ENCODE measurements at regions not wholly inside any gene's neighbourhood (a gene's known extent, or its start where the extent isn't known, plus 50 kb on each side); places are given as distances from the start of the nearest gene placed in this dataset.

DNA sequence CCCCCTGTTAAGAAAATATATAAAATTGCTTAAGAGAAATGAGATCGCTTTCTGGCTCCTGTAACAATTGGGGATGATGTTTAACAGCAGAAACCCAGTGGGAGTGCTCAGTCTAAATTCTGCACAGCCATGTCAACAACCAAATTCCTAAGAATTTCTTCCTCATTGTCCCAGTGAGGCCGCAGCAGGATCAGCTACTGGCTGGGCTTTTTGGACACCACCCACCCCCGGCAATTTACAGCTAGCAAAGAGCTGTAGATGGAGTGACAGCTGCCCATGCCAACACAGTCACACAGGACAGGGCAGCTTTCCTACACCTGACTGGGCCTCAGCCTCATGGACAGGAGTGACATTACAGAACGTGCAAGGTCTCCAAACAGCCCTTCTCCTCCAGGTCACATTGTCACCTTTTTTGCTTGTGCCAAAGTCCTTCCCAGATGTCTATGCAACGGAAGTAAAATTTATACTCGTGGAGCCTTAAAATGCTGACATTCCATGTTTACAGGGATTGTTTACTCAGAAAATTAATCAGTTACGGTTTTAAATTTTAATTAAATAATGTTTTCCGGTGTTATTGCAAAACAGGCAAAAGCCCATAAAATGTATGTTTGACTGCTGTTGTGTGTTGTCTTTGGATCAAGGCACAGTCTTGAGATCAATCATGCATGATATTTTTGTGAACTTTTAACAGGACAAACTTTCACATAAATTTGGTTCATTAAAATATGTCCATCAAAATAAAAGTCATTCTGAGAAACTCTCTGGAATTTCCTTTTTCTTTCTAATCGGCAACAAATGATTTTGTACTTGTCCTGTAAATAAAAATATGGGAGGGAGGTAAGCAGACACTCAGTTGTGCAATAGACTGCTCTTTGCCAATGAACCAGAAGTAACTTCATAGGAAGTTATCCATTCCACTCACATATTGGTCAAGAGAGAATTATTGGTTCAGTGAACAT is 943.2 kb downstream of the MCTP2 start:
- H2BK5ac ChIP-seq (ENCODE audit: low read depth, low read length, poor library complexity): no peak overlapping the region
- DNase-seq: no peak
- H4K91ac ChIP-seq (ENCODE audit: low read depth, low read length): no peak overlapping the region
- no peaks in the 10 kb centered on the region for H3K4me1 ChIP-seq (ENCODE audit: control insufficient read depth in 1 of 2, insufficient read depth in 2 of 2, low read length in 2 of 2)
- no peak overlapping the region for H2AFZ ChIP-seq (ENCODE audit: insufficient read depth, low read length, poor library complexity)
- no peak overlapping the region for H3K9ac ChIP-seq (ENCODE audit: low read length)
- H3K18ac ChIP-seq (ENCODE audit: low read length): no peak overlapping the region
- no CpG with 5 or more reads among the region's 9 CpGs for WGBS (ENCODE audit: extremely low coverage, insufficient coverage, insufficient read length)
- H4K8ac ChIP-seq (ENCODE audit: low read depth, low read length): no peak overlapping the region
- H2BK120ac ChIP-seq (ENCODE audit: insufficient read depth, low read length, poor library complexity): no peak overlapping the region
- no peak overlapping the region for H3K4ac ChIP-seq (ENCODE audit: low read depth, low read length)
- no peak overlapping the region for H2BK12ac ChIP-seq (ENCODE audit: low read length)
- no peak overlapping the region for H3K23ac ChIP-seq (ENCODE audit: low read length)
- H3K9me3 ChIP-seq (ENCODE audit: insufficient read depth, low read depth, low read length): no peaks in the 10 kb centered on the region
- H3K4me3 ChIP-seq (ENCODE audit: low read depth, low read length): no peak overlapping the region
- H4K12ac ChIP-seq (ENCODE audit: low read depth, low read length): no peak overlapping the region
- H3K79me2 ChIP-seq (ENCODE audit: control insufficient read depth, insufficient read depth, low read length, poor library complexity): no peaks in the 10 kb centered on the region
- H3K27ac ChIP-seq (ENCODE audit: low read depth, low read length): no peak overlapping the region
- H3K4me2 ChIP-seq (ENCODE audit: low read length): no peak overlapping the region
- H3K27me3 ChIP-seq (ENCODE audit: insufficient read depth, low read length): no peaks in the 10 kb centered on the region
- no peak overlapping the region for H3K14ac ChIP-seq (ENCODE audit: low read length)
- no peak overlapping the region for H2AK5ac ChIP-seq (ENCODE audit: low read length)
- H3K36me3 ChIP-seq (ENCODE audit: control insufficient read depth in 1 of 2, insufficient read depth in 2 of 2, low read length in 2 of 2): no peaks in the 10 kb centered on the region
- no peaks in the 10 kb centered on the region for H3K79me1 ChIP-seq (ENCODE audit: low read length)

DNA sequence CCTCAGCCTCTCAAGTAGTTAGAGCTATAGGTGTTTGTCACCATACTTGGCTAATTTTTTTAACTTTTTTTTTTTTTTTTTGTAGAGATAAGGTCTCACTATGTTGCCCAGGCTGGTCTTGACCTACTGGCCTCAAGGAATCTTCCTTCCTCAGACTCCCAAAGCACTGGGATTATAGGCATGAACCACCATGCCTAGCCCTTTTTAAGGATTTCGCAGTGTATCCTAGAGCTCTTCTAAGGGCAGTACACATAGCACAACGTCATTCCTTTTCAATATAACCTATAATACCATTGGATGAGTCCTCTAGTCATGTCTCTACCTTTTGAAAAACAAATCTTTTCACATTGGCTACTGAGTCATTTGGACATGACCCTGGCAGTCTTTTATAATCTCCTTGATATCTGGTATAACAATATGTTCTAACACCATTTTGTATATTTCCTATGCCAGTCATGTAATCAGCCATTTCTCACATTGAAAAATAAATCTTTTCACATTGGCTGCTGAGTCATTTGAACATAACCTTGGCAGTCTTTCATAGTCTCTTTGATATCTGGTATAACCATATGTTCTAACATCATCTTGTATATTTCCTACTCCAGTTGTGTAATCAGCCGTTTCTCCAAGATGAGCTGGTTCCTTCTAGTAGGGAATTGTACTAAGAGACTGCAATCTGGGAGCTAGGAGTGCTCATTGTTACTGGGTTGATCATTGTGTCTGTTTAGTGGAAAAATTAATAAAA is 944.7 kb downstream of the MCTP2 start:
- Histone ChIP-seq H3K9ac (ENCODE audit: low read length) (no peak overlapping the region), H4K91ac (ENCODE audit: low read depth, low read length) (no peak overlapping the region), H3K18ac (ENCODE audit: low read length) (no peak overlapping the region), H3K4me1 (ENCODE audit: control insufficient read depth in 1 of 2, insufficient read depth in 2 of 2, low read length in 2 of 2) (no peaks in the 10 kb centered on the region), H3K79me2 (ENCODE audit: control insufficient read depth, insufficient read depth, low read length, poor library complexity) (no peaks in the 10 kb centered on the region), H3K23ac (ENCODE audit: low read length) (no peak overlapping the region), H2BK5ac (ENCODE audit: low read depth, low read length, poor library complexity) (no peak overlapping the region), H3K14ac (ENCODE audit: low read length) (no peak overlapping the region), H4K8ac (ENCODE audit: low read depth, low read length) (no peak overlapping the region), H3K4me2 (ENCODE audit: low read length) (no peak overlapping the region), H3K27me3 (ENCODE audit: insufficient read depth, low read length) (no peaks in the 10 kb centered on the region), H3K9me3 (ENCODE audit: insufficient read depth, low read depth, low read length) (no peaks in the 10 kb centered on the region), H2AK5ac (ENCODE audit: low read length) (no peak overlapping the region), H3K36me3 (ENCODE audit: control insufficient read depth in 1 of 2, insufficient read depth in 2 of 2, low read length in 2 of 2) (no peaks in the 10 kb centered on the region), H3K4me3 (ENCODE audit: low read depth, low read length) (no peak overlapping the region), H2BK12ac (ENCODE audit: low read length) (no peak overlapping the region), H3K79me1 (ENCODE audit: low read length) (no peaks in the 10 kb centered on the region), H3K4ac (ENCODE audit: low read depth, low read length) (no peak overlapping the region), H2BK120ac (ENCODE audit: insufficient read depth, low read length, poor library complexity) (no peak overlapping the region), H2AFZ (ENCODE audit: insufficient read depth, low read length, poor library complexity) (no peak overlapping the region), H3K27ac (ENCODE audit: low read depth, low read length) (no peak overlapping the region), H4K12ac (ENCODE audit: low read depth, low read length) (no peak overlapping the region)
- no CpG with 5 or more reads among the region's 3 CpGs for WGBS (ENCODE audit: extremely low coverage, insufficient coverage, insufficient read length)
- peak; percentile 57 to 81 for DNase-seq

DNA sequence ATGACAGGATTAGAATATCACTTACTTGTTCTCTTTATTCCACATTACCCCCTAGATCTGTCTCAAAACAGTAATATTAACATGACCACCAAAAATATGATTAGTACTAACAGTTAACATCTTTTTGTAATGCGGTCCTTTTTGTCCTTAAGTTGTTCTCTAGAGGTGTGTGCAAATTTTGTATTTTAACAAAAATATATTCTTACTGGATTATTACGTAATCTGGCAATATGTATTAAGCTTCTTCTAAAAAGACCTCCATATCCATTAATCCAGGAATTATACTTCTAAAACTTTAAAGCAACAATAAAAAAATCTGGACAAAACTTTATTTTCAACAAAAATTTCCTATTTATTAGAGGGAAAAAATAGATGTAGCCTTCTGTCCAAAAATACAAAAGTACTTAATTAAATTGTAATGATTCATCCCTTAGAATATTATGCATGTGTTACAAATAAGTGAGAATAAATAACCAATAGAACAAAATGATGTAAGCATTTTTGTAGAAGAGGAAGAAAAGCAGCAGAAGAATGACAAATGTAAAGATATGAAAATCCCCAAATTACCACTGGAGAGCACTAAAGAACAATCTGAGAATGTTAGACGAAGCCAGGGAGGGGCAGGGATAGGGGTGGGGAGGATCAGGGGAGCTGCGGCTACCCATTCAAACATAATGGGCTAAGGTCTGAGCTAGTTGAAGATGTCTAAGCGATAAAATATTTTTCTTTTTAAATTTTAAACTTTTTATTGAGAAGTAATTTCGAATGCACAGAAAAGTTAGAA is 945.6 kb downstream of the MCTP2 start:
- Histone ChIP-seq H3K4ac (ENCODE audit: low read depth, low read length) (no peak overlapping the region), H3K27ac (ENCODE audit: low read depth, low read length) (no peak overlapping the region), H3K36me3 (ENCODE audit: control insufficient read depth in 1 of 2, insufficient read depth in 2 of 2, low read length in 2 of 2) (no peaks in the 10 kb centered on the region), H3K4me2 (ENCODE audit: low read length) (no peak overlapping the region), H4K91ac (ENCODE audit: low read depth, low read length) (no peak overlapping the region), H3K4me3 (ENCODE audit: low read depth, low read length) (no peak overlapping the region), H3K27me3 (ENCODE audit: insufficient read depth, low read length) (no peaks in the 10 kb centered on the region), H2AK5ac (ENCODE audit: low read length) (no peak overlapping the region), H2BK12ac (ENCODE audit: low read length) (no peak overlapping the region), H3K9me3 (ENCODE audit: insufficient read depth, low read depth, low read length) (no peaks in the 10 kb centered on the region), H2BK5ac (ENCODE audit: low read depth, low read length, poor library complexity) (no peak overlapping the region), H2BK120ac (ENCODE audit: insufficient read depth, low read length, poor library complexity) (no peak overlapping the region), H4K8ac (ENCODE audit: low read depth, low read length) (no peak overlapping the region), H3K23ac (ENCODE audit: low read length) (no peak overlapping the region), H3K4me1 (ENCODE audit: control insufficient read depth in 1 of 2, insufficient read depth in 2 of 2, low read length in 2 of 2) (no peaks in the 10 kb centered on the region), H2AFZ (ENCODE audit: insufficient read depth, low read length, poor library complexity) (no peak overlapping the region), H3K9ac (ENCODE audit: low read length) (no peak overlapping the region), H4K12ac (ENCODE audit: low read depth, low read length) (no peak overlapping the region), H3K14ac (ENCODE audit: low read length) (no peak overlapping the region), H3K18ac (ENCODE audit: low read length) (no peak overlapping the region), H3K79me1 (ENCODE audit: low read length) (no peaks in the 10 kb centered on the region), H3K79me2 (ENCODE audit: control insufficient read depth, insufficient read depth, low read length, poor library complexity) (no peaks in the 10 kb centered on the region)
- WGBS (ENCODE audit: extremely low coverage, insufficient coverage, insufficient read length): no CpG with 5 or more reads among the region's 6 CpGs
- no peak for DNase-seq

DNA sequence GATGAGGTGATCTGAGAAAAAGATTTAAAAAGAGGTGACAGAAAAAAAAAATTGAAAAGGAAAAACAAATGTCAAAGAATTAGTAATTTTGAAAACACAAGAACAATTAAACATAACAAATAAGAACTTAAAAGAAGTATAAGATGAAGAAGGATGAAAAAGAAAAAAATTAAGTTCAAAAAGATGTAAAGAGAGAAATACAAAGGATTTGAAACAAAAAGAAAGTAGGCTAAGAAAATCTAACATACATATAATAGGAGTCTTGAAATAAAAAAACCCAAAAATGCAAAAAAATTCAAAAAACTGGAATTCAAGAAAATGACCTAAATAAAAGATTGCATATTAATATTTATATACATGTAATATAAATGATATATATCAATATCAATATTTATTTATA is 949.2 kb downstream of the MCTP2 start:
- H3K9me3 ChIP-seq (ENCODE audit: insufficient read depth, low read depth, low read length): no peaks in the 10 kb centered on the region
- no peaks in the 10 kb centered on the region for H3K79me1 ChIP-seq (ENCODE audit: low read length)
- no peak overlapping the region for H3K4me2 ChIP-seq (ENCODE audit: low read length)
- H3K27ac ChIP-seq (ENCODE audit: low read depth, low read length): no peak overlapping the region
- no peak overlapping the region for H3K9ac ChIP-seq (ENCODE audit: low read length)
- no peaks in the 10 kb centered on the region for H3K36me3 ChIP-seq (ENCODE audit: control insufficient read depth in 1 of 2, insufficient read depth in 2 of 2, low read length in 2 of 2)
- H4K91ac ChIP-seq (ENCODE audit: low read depth, low read length): no peak overlapping the region
- no peak overlapping the region for H4K8ac ChIP-seq (ENCODE audit: low read depth, low read length)
- H2BK120ac ChIP-seq (ENCODE audit: insufficient read depth, low read length, poor library complexity): no peak overlapping the region
- H2AK5ac ChIP-seq (ENCODE audit: low read length): no peak overlapping the region
- no peak overlapping the region for H3K4me3 ChIP-seq (ENCODE audit: low read depth, low read length)
- no peak overlapping the region for H2BK5ac ChIP-seq (ENCODE audit: low read depth, low read length, poor library complexity)
- no peak for DNase-seq
- no peaks in the 10 kb centered on the region for H3K79me2 ChIP-seq (ENCODE audit: control insufficient read depth, insufficient read depth, low read length, poor library complexity)
- H3K23ac ChIP-seq (ENCODE audit: low read length): no peak overlapping the region
- no peak overlapping the region for H4K12ac ChIP-seq (ENCODE audit: low read depth, low read length)
- H3K14ac ChIP-seq (ENCODE audit: low read length): no peak overlapping the region
- H3K4ac ChIP-seq (ENCODE audit: low read depth, low read length): no peak overlapping the region
- H3K4me1 ChIP-seq (ENCODE audit: control insufficient read depth in 1 of 2, insufficient read depth in 2 of 2, low read length in 2 of 2): no peaks in the 10 kb centered on the region
- no peak overlapping the region for H2BK12ac ChIP-seq (ENCODE audit: low read length)
- no peak overlapping the region for H3K18ac ChIP-seq (ENCODE audit: low read length)
- H3K27me3 ChIP-seq (ENCODE audit: insufficient read depth, low read length): no peaks in the 10 kb centered on the region
- H2AFZ ChIP-seq (ENCODE audit: insufficient read depth, low read length, poor library complexity): no peak overlapping the region

All from trophoblast cell (in vitro differentiated cells and primary cell).